A549 (cell line): ENCODE measurements at regions not wholly inside any gene's neighbourhood (a gene's known extent, or its start where the extent isn't known, plus 50 kb on each side); places are given as distances from the start of the nearest gene placed in this dataset.
A peak's percentile ranks its signal among the peaks of the same experiment; 100 is the strongest.

Experiments
- ATAC-seq, 2 experiments: fragments of 200-7000 bp in 1 of 2; fragments of >200 bp in 1 of 2; cut with Nextera tagmentation in 1 of 2; cut with Tn5 transposase in 1 of 2; 3 replicates each; pipeline versions ENCODE4 v1.8.0 to v1.9.1; 2018 to 2020; ENCODE audit warnings: mild to moderate bottlenecking in 1 of 2, moderate library complexity in 1 of 2
- CTCF ChIA-PET: fragments of 300-600 bp; sonication (Branson Sonifier 250); formaldehyde crosslinking; extraction: SDS; loops from one replicate; lab custom pipeline; 2021; ENCODE audit warnings: antibody characterized with exemption, inconsistent platforms; lab: Yijun Ruan, JAX
- POLR2A ChIA-PET: fragments of 350-600 bp; formaldehyde crosslinking; extraction: SDS; loops from one replicate; lab custom pipeline; 2021; ENCODE audit warnings: antibody characterized with exemption, inconsistent platforms; lab: Yijun Ruan, JAX
- DNase-seq, 2 experiments: peaks; one replicate each; pipeline versions ENCODE4 v3.0.0 to v3.0.0-alpha.2; 2011 to 2016; ENCODE audit warnings: low read depth in 1 of 2, low spot score in 1 of 2
- FAIRE-seq: peaks from 2 replicates; lab custom pipeline; 2011; peaks lifted over from hg19 to GRCh38; lab: Jason Lieb, UNC
- H3K27ac ChIP-seq, 2 experiments: fragments of >200 bp; sonication (Bioruptor Twin); formaldehyde crosslinking; 3 replicates each; pipeline ENCODE4 v1.5.1; 2016 to 2017
- H3K4me1 ChIP-seq: fragments of >200 bp; sonication (Bioruptor Twin); formaldehyde crosslinking; 3 replicates; pipeline ENCODE4 v1.6.1; 2016
- H3K4me2 ChIP-seq: fragments of >200 bp; sonication (Bioruptor Twin); formaldehyde crosslinking; 3 replicates; pipeline ENCODE4 v1.6.1; 2016
- H3K4me3 ChIP-seq: fragments of >200 bp; sonication (Bioruptor Twin); formaldehyde crosslinking; 3 replicates; pipeline ENCODE4 v1.5.1; 2016
- H3K9me3 ChIP-seq: fragments of >200 bp; sonication (Bioruptor Twin); formaldehyde crosslinking; 3 replicates; pipeline ENCODE4 v1.6.1; 2016
- EP300 ChIP-seq, 2 experiments: fragments of >200 bp; sonication (Bioruptor Twin); formaldehyde crosslinking; IDR thresholded peaks; 2 replicates in 1 of 2; 3 replicates in 1 of 2; pipeline ENCODE4 v1.6.1; 2016 to 2017
- FOSL2 ChIP-seq, 2 experiments: fragments of 450-650 bp in 1 of 2; fragments of >200 bp in 1 of 2; sonication (Bioruptor Twin) in 1 of 2; formaldehyde crosslinking; IDR thresholded peaks; 2 replicates each; pipeline versions ENCODE4 v1.5.0 to v1.6.1; 2016 to 2020; ENCODE audit warnings: mild to moderate bottlenecking in 1 of 2, moderate library complexity in 1 of 2
- FOXS1 ChIP-seq: fragments of 250-450 bp; sonication (Bioruptor Pico); IDR thresholded peaks from 2 replicates; pipeline ENCODE4 v1.5.0; 2020; ENCODE audit warnings: mild to moderate bottlenecking, moderate library complexity
- HEYL ChIP-seq: fragments of 250-450 bp; sonication (Bioruptor Pico); IDR thresholded peaks from 2 replicates; pipeline ENCODE4 v1.8.0; 2021; ENCODE audit warnings: mild to moderate bottlenecking, moderate library complexity
- HOXB13 ChIP-seq: fragments of 250-450 bp; sonication (Bioruptor Pico); IDR thresholded peaks from 2 replicates; pipeline ENCODE4 v1.5.0; 2020; ENCODE audit warnings: low read depth, mild to moderate bottlenecking, moderate library complexity
- HOXB5 ChIP-seq: fragments of 250-450 bp; sonication (Bioruptor Pico); IDR thresholded peaks from 2 replicates; pipeline ENCODE4 v1.5.0; 2020; ENCODE audit warnings: mild to moderate bottlenecking, moderate library complexity
- JUN ChIP-seq, 2 experiments: fragments of >200 bp; sonication (Bioruptor Twin); formaldehyde crosslinking; IDR thresholded peaks; 2 replicates in 1 of 2; 3 replicates in 1 of 2; pipeline ENCODE4 v1.6.1; 2016 to 2017
- JUNB ChIP-seq: fragments of >200 bp; sonication (Bioruptor Twin); formaldehyde crosslinking; IDR thresholded peaks from 2 replicates; pipeline ENCODE4 v1.6.1; 2016
- KDM5A ChIP-seq: fragments of 200-600 bp; sonication (generic); IDR thresholded peaks from 2 replicates; pipeline ENCODE4 v1.6.1; 2016; ENCODE audit warnings: antibody characterized with exemption, mild to moderate bottlenecking
- MYC ChIP-seq: IDR thresholded peaks from 2 replicates; pipeline ENCODE4 v1.6.1; 2012; ENCODE audit warnings: mild to moderate bottlenecking, inconsistent platforms, low read length, improper control_type of control experiment, borderline replicate concordance
- NPAS2 ChIP-seq: fragments of 250-450 bp; sonication (Bioruptor Pico); IDR thresholded peaks from 2 replicates; pipeline ENCODE4 v1.8.0; 2022; ENCODE audit warnings: mild to moderate bottlenecking, moderate library complexity, borderline replicate concordance
- POLR2A ChIP-seq: IDR thresholded peaks from 2 replicates; pipeline ENCODE4 v1.6.1; 2012; ENCODE audit warnings: mild to moderate bottlenecking, low read length
- POLR2AphosphoS2 ChIP-seq: conservative IDR thresholded peaks from 2 replicates; pipeline ENCODE4 v1.6.1; 2012; ENCODE audit warnings: low read length, improper control_type of control experiment, inconsistent platforms
- RAD21 ChIP-seq, 2 experiments: fragments of >200 bp in 1 of 2; sonication (Bioruptor Twin) in 1 of 2; formaldehyde crosslinking in 1 of 2; IDR thresholded peaks in 1 of 2; conservative IDR thresholded peaks in 1 of 2; 2 replicates in 1 of 2; 3 replicates in 1 of 2; pipeline ENCODE4 v1.6.1; 2012 to 2018; ENCODE audit warnings: inconsistent platforms in 1 of 2
- RCOR1 ChIP-seq: fragments of 150-350 bp; IDR thresholded peaks from 2 replicates; pipeline ENCODE4 v1.6.1; 2014; ENCODE audit warnings: antibody characterized with exemption, low read length, low read depth
- TFCP2L1 ChIP-seq: fragments of 250-450 bp; sonication (Bioruptor Pico); IDR thresholded peaks from 2 replicates; pipeline ENCODE4 v1.5.0; 2021; ENCODE audit warnings: mild to moderate bottlenecking
- WGBS: methylation state at CpG from one replicate; pipeline ENCODE4 v1.1.6; 2017; ENCODE audit errors: missing lambda C conversion rate; 5-methylcytosine and 5-hydroxymethylcytosine counted together
- TF ChIP-seq, protein P1 (sequence below): fragments of >200 bp; sonication (Bioruptor Twin); formaldehyde crosslinking; IDR thresholded peaks from 3 replicates; pipeline ENCODE4 v1.5.1; 2016
- TF ChIP-seq, protein P2 (sequence below): fragments of 250-450 bp; sonication (Bioruptor Pico); IDR thresholded peaks from 2 replicates; pipeline ENCODE4 v1.5.0; 2020; ENCODE audit warnings: low read depth, mild to moderate bottlenecking, moderate library complexity

DNA sequence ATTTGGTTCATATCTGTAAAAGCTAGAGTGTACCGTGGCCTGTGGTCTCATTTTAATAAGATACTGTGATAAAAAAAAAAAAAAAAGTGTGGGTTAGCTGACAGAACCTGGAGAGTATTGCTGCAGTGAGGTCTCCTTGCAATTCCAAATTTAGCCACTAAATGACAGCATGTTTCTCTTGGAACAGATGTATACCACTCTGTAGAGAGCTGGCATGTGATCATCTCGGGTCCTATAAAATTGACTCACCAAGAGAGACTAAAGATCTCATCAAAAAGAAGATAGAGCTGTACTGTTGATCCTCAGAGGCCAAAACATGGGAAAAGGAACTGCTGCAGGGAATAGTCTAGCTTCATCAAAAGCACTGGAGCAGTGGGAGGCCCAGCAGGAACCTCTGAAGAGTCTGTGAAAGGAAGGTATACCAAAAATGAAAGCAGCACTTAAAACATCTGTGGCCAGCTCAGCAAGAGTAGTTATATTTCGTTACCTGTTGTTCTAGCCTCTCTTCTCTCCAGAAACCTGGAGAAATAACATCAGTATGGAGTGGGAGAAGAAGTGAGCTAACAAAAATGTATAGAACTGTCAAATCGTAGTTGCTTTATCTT, 826.8 kb downstream of the EFNA5 start:
- TF ChIP-seq, protein P1, sequence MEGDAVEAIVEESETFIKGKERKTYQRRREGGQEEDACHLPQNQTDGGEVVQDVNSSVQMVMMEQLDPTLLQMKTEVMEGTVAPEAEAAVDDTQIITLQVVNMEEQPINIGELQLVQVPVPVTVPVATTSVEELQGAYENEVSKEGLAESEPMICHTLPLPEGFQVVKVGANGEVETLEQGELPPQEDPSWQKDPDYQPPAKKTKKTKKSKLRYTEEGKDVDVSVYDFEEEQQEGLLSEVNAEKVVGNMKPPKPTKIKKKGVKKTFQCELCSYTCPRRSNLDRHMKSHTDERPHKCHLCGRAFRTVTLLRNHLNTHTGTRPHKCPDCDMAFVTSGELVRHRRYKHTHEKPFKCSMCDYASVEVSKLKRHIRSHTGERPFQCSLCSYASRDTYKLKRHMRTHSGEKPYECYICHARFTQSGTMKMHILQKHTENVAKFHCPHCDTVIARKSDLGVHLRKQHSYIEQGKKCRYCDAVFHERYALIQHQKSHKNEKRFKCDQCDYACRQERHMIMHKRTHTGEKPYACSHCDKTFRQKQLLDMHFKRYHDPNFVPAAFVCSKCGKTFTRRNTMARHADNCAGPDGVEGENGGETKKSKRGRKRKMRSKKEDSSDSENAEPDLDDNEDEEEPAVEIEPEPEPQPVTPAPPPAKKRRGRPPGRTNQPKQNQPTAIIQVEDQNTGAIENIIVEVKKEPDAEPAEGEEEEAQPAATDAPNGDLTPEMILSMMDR, result peak; percentile 16; the same call in 1 of the 3 replicates
- TF ChIP-seq HEYL (CRISPR knock-in tag) (no peak), JUNB (no peak), RAD21 (conservative IDR thresholded peaks at IDR 0.05 in 1 of 2, IDR thresholded peaks at IDR 0.05 in 1 of 2) (peak in 1 of 2 experiments; percentile 42; a peak in 3 of 5 replicates)
- ATAC-seq, result peak; percentile 90 to 95
- ChIA-PET POLR2A (no interaction called here), CTCF (interaction anchor here (0.7 to 1.6 kb wide), 2 partner anchors 11 to 550 kb away, joined by 3 to 6 read pairs; no protein-coding TSS in a partner anchor)
- H3K4me2 ChIP-seq, result peak overlapping the region; percentile 2; the same call in 1 of the 3 replicates
- peak; percentile 12 to 43 for DNase-seq
- no peaks in the 10 kb centered on the region for H3K9me3 ChIP-seq
- WGBS, result 62% methylated on average over 4 of the region's 4 CpGs
- peak; percentile 74 for FAIRE-seq
- H3K4me1 ChIP-seq, result peaks cover 5% of the 10 kb centered on the region; the same call in 1 of the 3 replicates
- no peak overlapping the region for H3K4me3 ChIP-seq
- H3K27ac ChIP-seq, result no peak overlapping the region

GRCh38 chr5:106833517-106833916, 837.2 kb downstream of the EFNA5 start:
- no peak for TF ChIP-seq TFCP2L1
- TF ChIP-seq POLR2AphosphoS2, result no peak
- TF ChIP-seq NPAS2, result no peak
- no peak for TF ChIP-seq POLR2A
- TF ChIP-seq EP300 (IDR thresholded peaks at IDR 0.05), result no peak
- no peak for TF ChIP-seq HOXB5 (CRISPR knock-in tag)
- ChIA-PET CTCF (no interaction called here), POLR2A (no interaction called here)
- Histone ChIP-seq H3K4me2 (no peak overlapping the region), H3K4me3 (no peak overlapping the region), H3K27ac (no peak overlapping the region), H3K4me1 (no peaks in the 10 kb centered on the region), H3K9me3 (no peaks in the 10 kb centered on the region)
- DNase-seq (no peak), ATAC-seq (no peak), FAIRE-seq (no peak)
- WGBS, result 59% methylated on average over 3 of the region's 3 CpGs

DNA sequence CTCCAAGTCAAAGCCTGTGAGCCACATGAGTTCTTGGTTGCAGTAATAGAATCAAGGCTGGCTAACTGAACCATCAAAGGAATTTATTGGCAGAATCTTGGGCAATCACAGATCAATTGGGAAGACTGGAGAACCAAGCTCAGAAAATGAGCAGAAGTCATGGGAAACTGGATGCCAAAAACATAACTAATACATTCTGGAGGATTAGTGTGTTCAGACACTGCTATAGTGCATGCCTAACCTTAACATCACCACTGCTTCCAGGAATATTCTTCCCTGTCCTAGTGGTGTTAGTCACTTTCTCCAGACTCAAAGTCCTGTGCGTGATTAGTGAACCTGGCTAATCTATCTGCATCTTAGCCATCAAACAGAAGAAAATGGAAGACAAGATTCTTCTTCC, 843.7 kb downstream of the EFNA5 start:
- peak in 1 of 2 experiments; percentile 5 for DNase-seq
- Histone ChIP-seq H3K4me2 (no peak overlapping the region), H3K4me1 (peaks cover 10% of the 10 kb centered on the region; the same call in 2 of the 3 replicates), H3K4me3 (no peak overlapping the region), H3K9me3 (no peaks in the 10 kb centered on the region), H3K27ac (no peak overlapping the region)
- ATAC-seq, result peak in 1 of 2 experiments; percentile 51; a peak in 2 of 6 replicates
- WGBS, result 53% methylated on average over 1 of the region's 1 CpG
- ChIA-PET POLR2A (no interaction called here), CTCF (no interaction called here)
- FAIRE-seq, result no peak
- TF ChIP-seq, protein P2, sequence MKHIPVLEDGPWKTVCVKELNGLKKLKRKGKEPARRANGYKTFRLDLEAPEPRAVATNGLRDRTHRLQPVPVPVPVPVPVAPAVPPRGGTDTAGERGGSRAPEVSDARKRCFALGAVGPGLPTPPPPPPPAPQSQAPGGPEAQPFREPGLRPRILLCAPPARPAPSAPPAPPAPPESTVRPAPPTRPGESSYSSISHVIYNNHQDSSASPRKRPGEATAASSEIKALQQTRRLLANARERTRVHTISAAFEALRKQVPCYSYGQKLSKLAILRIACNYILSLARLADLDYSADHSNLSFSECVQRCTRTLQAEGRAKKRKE (CRISPR knock-in tag), result no peak
- TF ChIP-seq JUN (IDR thresholded peaks at IDR 0.05) (no peak), FOSL2 (IDR thresholded peaks at IDR 0.05) (no peak), FOSL2 (CRISPR knock-in tag; IDR thresholded peaks at IDR 0.05) (no peak), MYC (no peak), HOXB13 (no peak), RCOR1 (no peak), KDM5A (no peak), POLR2A (no peak), FOXS1 (CRISPR knock-in tag) (no peak)
